ENCODE measurements at regions not wholly inside any gene's neighbourhood (a gene's known extent, or its start where the extent isn't known, plus 50 kb on each side); places are given as distances from the start of the nearest gene placed in this dataset.
"Not testable (repeated sequence)": the region's sequence is repeated elsewhere in the genome, so short reads cannot be mapped to it uniquely, and the experiment has no call there.

GRCh38 chr20:57973886-57974285 is 254.6 kb downstream of the ANKRD60 start:
- Histone ChIP-seq H3K27me3 (ENCODE audit: control insufficient read depth in 2 of 2, insufficient read depth in 2 of 2, low read length in 2 of 2) (no peaks in the 10 kb centered on the region), H3K4me1 (ENCODE audit: control insufficient read depth, extremely low read depth, insufficient read depth, low read length) (no peaks in the 10 kb centered on the region), H3K36me3 (ENCODE audit: control insufficient read depth in 2 of 2, extremely low read depth in 1 of 2, insufficient read depth in 2 of 2, low read length in 2 of 2) (no peaks in the 10 kb centered on the region), H2AFZ (ENCODE audit: low read depth, low read length) (no peak overlapping the region), H3K4me3 (replicated peaks in 1 of 3; ENCODE audit: insufficient read depth in 1 of 3, low read depth in 1 of 3, low read length in 3 of 3) (no peak overlapping the region), H3K4me2 (ENCODE audit: insufficient read depth, low read length) (no peak overlapping the region), H3K9me3 (replicated peaks; ENCODE audit: control insufficient read depth, insufficient read depth, low read length) (no peaks in the 10 kb centered on the region), H3K27ac (ENCODE audit: insufficient read depth, low read depth, low read length) (no peak overlapping the region), H3K9ac (replicated peaks; ENCODE audit: extremely low read depth, insufficient read depth, low read length) (no peak overlapping the region), H4K20me1 (replicated peaks; ENCODE audit: control insufficient read depth, extremely low read depth, insufficient read depth, low read length) (no peaks in the 10 kb centered on the region), H3K9me1 (replicated peaks; ENCODE audit: control insufficient read depth, extremely low read depth, insufficient read depth, low read length) (no peaks in the 10 kb centered on the region), H3K79me2 (ENCODE audit: control insufficient read depth, insufficient read depth, low read length) (no peaks in the 10 kb centered on the region)
- FAIRE-seq = no peak
- intact Hi-C loops (cut with micrococcal nuclease) = no loop called here
- dilution Hi-C loops (cut with MboI; ENCODE audit: extremely low pct_ligation_motif_present, low sequenced_read_pairs) = no loop called here
- CTCF ChIA-PET = interaction anchor here (1.2 kb wide), 1 partner anchor 12 kb away, joined by 3 read pairs; no protein-coding TSS in a partner anchor
- TF ChIP-seq CTCF (IDR thresholded peaks at IDR 0.05; ENCODE audit: extremely low read depth in 1 of 2, insufficient read depth in 1 of 2, low read depth in 1 of 2, low read length in 2 of 2) (no peak), JUN (IDR thresholded peaks at IDR 0.05; ENCODE audit: borderline replicate concordance, insufficient read depth, insufficient read length, low read depth) (no peak), MAX (IDR thresholded peaks at IDR 0.05; ENCODE audit: insufficient read depth, insufficient read length) (no peak), FOS (IDR thresholded peaks at IDR 0.05; ENCODE audit: borderline replicate concordance, insufficient read depth, low read length) (no peak), GATA2 (IDR thresholded peaks at IDR 0.05; ENCODE audit: insufficient read depth, insufficient read length, low read depth, low read length) (no peak), POLR2AphosphoS5 (IDR thresholded peaks at IDR 0.05; ENCODE audit: insufficient read depth, low read depth, low read length) (no peak), POLR2A (IDR thresholded peaks at IDR 0.05; ENCODE audit: low read depth, low read length) (no peak), EZH2 (IDR thresholded peaks at IDR 0.05; ENCODE audit: borderline replicate concordance, low read depth, low read length, severe bottlenecking) (no peak), MYC (IDR thresholded peaks at IDR 0.05; ENCODE audit: low read depth, low read length) (no peak)
- no TSS peak for BruUV-seq (replicated peaks)
- no peak for DNase-seq (ENCODE audit: low read depth, low spot score)
- POLR2A ChIA-PET = no interaction called here

- H3K9ac ChIP-seq (replicated peaks; ENCODE audit: extremely low read depth, insufficient read depth, low read length); POLR2A ChIA-PET; intact Hi-C loops (cut with micrococcal nuclease); DNase-seq (ENCODE audit: low read depth, low spot score); H3K4me1 ChIP-seq (ENCODE audit: control insufficient read depth, extremely low read depth, insufficient read depth, low read length); H3K4me2 ChIP-seq (ENCODE audit: insufficient read depth, low read length); H3K27ac ChIP-seq (ENCODE audit: insufficient read depth, low read depth, low read length); H3K4me3 ChIP-seq (replicated peaks in 1 of 3; ENCODE audit: insufficient read depth in 1 of 3, low read depth in 1 of 3, low read length in 3 of 3); H4K20me1 ChIP-seq (replicated peaks; ENCODE audit: control insufficient read depth, extremely low read depth, insufficient read depth, low read length); H3K9me3 ChIP-seq (replicated peaks; ENCODE audit: control insufficient read depth, insufficient read depth, low read length); BruUV-seq (replicated peaks); CTCF ChIA-PET; H3K79me2 ChIP-seq (ENCODE audit: control insufficient read depth, insufficient read depth, low read length); H3K36me3 ChIP-seq (ENCODE audit: control insufficient read depth in 2 of 2, extremely low read depth in 1 of 2, insufficient read depth in 2 of 2, low read length in 2 of 2); H2AFZ ChIP-seq (ENCODE audit: low read depth, low read length); H3K9me1 ChIP-seq (replicated peaks; ENCODE audit: control insufficient read depth, extremely low read depth, insufficient read depth, low read length); H3K27me3 ChIP-seq (ENCODE audit: control insufficient read depth in 2 of 2, insufficient read depth in 2 of 2, low read length in 2 of 2); dilution Hi-C loops (cut with MboI; ENCODE audit: extremely low pct_ligation_motif_present, low sequenced_read_pairs); FAIRE-seq: not testable (repeated sequence)
These were observed 256.9 kb downstream of the ANKRD60 start for GRCh38 chr20:57971583-57971982.
